ENCODE measurements at regions not wholly inside any gene's neighbourhood (a gene's known extent, or its start where the extent isn't known, plus 50 kb on each side); places are given as distances from the start of the nearest gene placed in this dataset.

- no peak for TF ChIP-seq CTCF (optimal IDR thresholded peaks at IDR 0.05 in 1 of 3, IDR thresholded peaks at IDR 0.05 in 1 of 3, conservative IDR thresholded peaks at IDR 0.05 in 1 of 3; ENCODE audit: extremely low read depth in 1 of 3, insufficient read depth in 2 of 3, low read length in 3 of 3)
- TF ChIP-seq EZH2 (IDR thresholded peaks at IDR 0.05; ENCODE audit: low read length) = no peak
Measured at GRCh38 chr21:36532769-36533467, 53.0 kb upstream of the CLDN14 start.

Data from keratinocyte (primary cell).